B cell (primary cell): ENCODE measurements at regions not wholly inside any gene's neighbourhood (a gene's known extent, or its start where the extent isn't known, plus 50 kb on each side); places are given as distances from the start of the nearest gene placed in this dataset.

ENCODE experiments used
- ATAC-seq: fragments of 200-7000 bp; cut with Tn5 transposase; one replicate; pipeline ENCODE4 v1.10.0; 2021; ENCODE audit warnings: low read depth, mild to moderate bottlenecking, moderate number of reproducible peaks, moderate library complexity
- CTCF ChIA-PET: fragments of 350-600 bp; sonication (Branson Sonifier 250); formaldehyde crosslinking; loops from one replicate; lab custom pipeline; 2021; ENCODE audit warnings: antibody characterized with exemption, inconsistent platforms; lab: Charles Lee
- POLR2A ChIA-PET: fragments of 350-600 bp; sonication (Branson Sonifier 250); formaldehyde crosslinking; loops from one replicate; lab custom pipeline; 2021; ENCODE audit warnings: antibody characterized with exemption; lab: Charles Lee
- DNase-seq: peaks from one replicate; pipeline ENCODE4 v3.0.0; 2013
- H2AFZ ChIP-seq: 2 replicates; pipeline ENCODE4 v1.6.1; 2012; ENCODE audit warnings: mild to moderate bottlenecking, low read depth, low read length; ENCODE audit not compliant: insufficient read depth, poor library complexity, severe bottlenecking
- H3K27ac ChIP-seq, 2 donors: 1 replicate in 1 of 2; 2 replicates in 1 of 2; pipeline ENCODE4 v1.5.1; 2012 to 2013; ENCODE audit warnings: low read length in 2 of 2, mild to moderate bottlenecking in 2 of 2, moderate library complexity in 1 of 2
- H3K27me3 ChIP-seq, 4 experiments: fragments of 200-600 bp in 1 of 4; sonication (generic) in 1 of 4; replicated peaks in 1 of 4; 1 replicate in 2 of 4; 2 replicates in 2 of 4; pipeline versions ENCODE4 v1.6.1 to v1.7.0; 2013 to 2016; ENCODE audit warnings: low read length in 3 of 4, mild to moderate bottlenecking in 2 of 4, mixed read lengths in 1 of 4, moderate library complexity in 1 of 4; ENCODE audit not compliant: insufficient read depth in 4 of 4, control insufficient read depth in 3 of 4; ENCODE audit errors: control extremely low read depth in 1 of 4
- H3K36me3 ChIP-seq, 2 experiments: replicated peaks in 1 of 2; 1 replicate in 1 of 2; 2 replicates in 1 of 2; pipeline versions ENCODE4 v1.6.1 to v1.7.1; 2013; ENCODE audit warnings: low read length in 1 of 2; ENCODE audit not compliant: insufficient read depth in 2 of 2, control insufficient read depth in 1 of 2; ENCODE audit errors: control extremely low read depth in 1 of 2, extremely low read depth in 1 of 2
- H3K4me1 ChIP-seq, 2 donors: fragments of 200-600 bp in 1 of 2; sonication (generic) in 1 of 2; 1 replicate in 1 of 2; 2 replicates in 1 of 2; pipeline versions ENCODE4 v1.5.1 to v1.6.1; 2013 to 2017; ENCODE audit warnings: low read length in 2 of 2; ENCODE audit not compliant: control insufficient read depth in 2 of 2, insufficient read depth in 2 of 2
- H3K4me2 ChIP-seq: replicated peaks from 2 replicates; pipeline ENCODE3; 2012; ENCODE audit warnings: mild to moderate bottlenecking, low read depth, low read length; ENCODE audit not compliant: poor library complexity, severe bottlenecking
- H3K4me3 ChIP-seq, 5 experiments: fragments of 200-600 bp in 1 of 5; sonication (generic) in 1 of 5; 1 replicate in 3 of 5; 2 replicates in 2 of 5; pipeline versions ENCODE4 v1.5.1 to v1.7.0; 2011 to 2016; ENCODE audit warnings: low read length in 4 of 5, mild to moderate bottlenecking in 4 of 5, low read depth in 2 of 5, control low read depth in 1 of 5, moderate library complexity in 1 of 5; ENCODE audit not compliant: insufficient read depth in 1 of 5; ENCODE audit errors: control extremely low read depth in 1 of 5, extremely low read depth in 1 of 5
- H3K79me2 ChIP-seq: fragments of 200-600 bp; sonication (generic); one replicate; pipeline ENCODE4 v1.6.0; 2016; ENCODE audit warnings: low read length; ENCODE audit not compliant: control insufficient read depth, insufficient read depth
- H3K9ac ChIP-seq: fragments of 200-600 bp; sonication (generic); 2 replicates; pipeline ENCODE4 v1.6.1; 2017; ENCODE audit warnings: mild to moderate bottlenecking, low read length, moderate library complexity
- H3K9me3 ChIP-seq, 3 donors: one replicate each; pipeline versions ENCODE4 v1.6.1 to v1.7.1; 2013; ENCODE audit warnings: low read length in 2 of 3; ENCODE audit not compliant: control insufficient read depth in 2 of 3, insufficient read depth in 1 of 3; ENCODE audit errors: control extremely low read depth in 1 of 3
- H4K20me1 ChIP-seq: 2 replicates; pipeline ENCODE4 v1.6.0; 2012; ENCODE audit warnings: mild to moderate bottlenecking, low read length; ENCODE audit not compliant: insufficient read depth, control insufficient read depth, poor library complexity, severe bottlenecking
- H3K27ac Mint-ChIP-seq: one replicate; pipeline ENCODE4 v1.8.0; 2021; ENCODE audit warnings: mixed read lengths
- H3K27me3 Mint-ChIP-seq: one replicate; pipeline ENCODE4 v1.8.0; 2021; ENCODE audit warnings: mixed read lengths
- H3K4me1 Mint-ChIP-seq: one replicate; pipeline ENCODE4 v1.8.0; 2021; ENCODE audit warnings: mixed read lengths
- H3K4me3 Mint-ChIP-seq: one replicate; pipeline ENCODE4 v1.8.0; 2021; ENCODE audit warnings: mixed read lengths
- H3K9me3 Mint-ChIP-seq: one replicate; pipeline ENCODE4 v1.8.0; 2022; ENCODE audit warnings: mixed read lengths; ENCODE audit not compliant: insufficient read depth
- EZH2 ChIP-seq: IDR thresholded peaks from 2 replicates; pipeline ENCODE4 v1.6.1; 2012; ENCODE audit warnings: borderline replicate concordance, low read depth, mild to moderate bottlenecking, moderate library complexity, low read length; ENCODE audit not compliant: insufficient read depth, poor library complexity, severe bottlenecking
- WGBS: methylation state at CpG from one replicate; pipeline ENCODE4 v1.1.5; 2013; ENCODE audit warnings: missing lambda C conversion rate; ENCODE audit not compliant: insufficient coverage; 5-methylcytosine and 5-hydroxymethylcytosine counted together
- intact Hi-C: fragments of 100-400 bp; cut with micrococcal nuclease; formaldehyde crosslinking; loops from one replicate; pipeline ENCODE4 v1.10.0; 2022
- TF ChIP-seq, protein P1 (sequence below): fragments of 200-600 bp; IDR thresholded peaks from one replicate; pipeline ENCODE4 v1.8.0; 2022; ENCODE audit warnings: antibody characterized with exemption, mild to moderate bottlenecking

DNA sequence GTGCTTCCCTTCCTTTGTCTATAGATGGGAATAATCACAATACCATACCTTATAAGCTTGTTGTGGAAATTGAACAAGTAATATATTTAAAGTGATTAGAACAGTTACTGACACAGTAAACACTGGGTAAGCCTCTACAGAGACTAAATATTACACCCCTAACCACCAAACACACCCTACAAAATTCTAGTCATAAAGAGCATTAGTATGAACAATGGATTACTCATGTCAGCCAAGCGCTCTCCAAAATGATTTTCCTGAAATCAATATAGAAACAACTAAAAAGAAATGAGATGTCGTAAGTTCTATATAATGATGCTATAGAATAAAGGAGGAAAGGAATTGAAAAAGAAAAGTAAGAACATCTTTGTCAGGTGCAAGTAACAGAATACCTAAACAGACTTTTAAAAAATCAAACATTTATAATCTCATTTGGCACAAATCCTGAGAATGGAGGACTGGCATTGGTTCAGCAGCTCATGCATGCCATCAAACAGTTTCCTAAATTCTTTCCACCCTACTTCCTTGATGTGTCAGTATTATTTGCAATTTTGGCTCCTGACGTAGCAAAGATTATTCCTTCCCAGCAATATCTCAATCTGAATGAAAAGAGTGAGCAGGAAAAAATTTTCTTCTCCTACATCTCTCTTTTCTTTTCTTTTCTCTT is 118.0 kb downstream of the SINHCAF start:
- H3K9ac ChIP-seq, result no peak overlapping the region
- H3K27ac ChIP-seq, result no peak overlapping the region
- H3K79me2 ChIP-seq, result no peaks in the 10 kb centered on the region
- H3K27ac Mint-ChIP-seq, result no peak overlapping the region
- intact Hi-C loops, result no loop called here
- peaks cover 0 to 4% (median 0%) of the 10 kb centered on the region in 4 experiments for H3K27me3 ChIP-seq
- H3K4me3 Mint-ChIP-seq, result no peak overlapping the region
- no CpG with 5 or more reads among the region's 3 CpGs for WGBS
- ChIA-PET POLR2A (no interaction called here), CTCF (no interaction called here)
- no peak overlapping the region for H2AFZ ChIP-seq
- H4K20me1 ChIP-seq, result no peaks in the 10 kb centered on the region
- no peak for ATAC-seq
- TF ChIP-seq, protein P1, sequence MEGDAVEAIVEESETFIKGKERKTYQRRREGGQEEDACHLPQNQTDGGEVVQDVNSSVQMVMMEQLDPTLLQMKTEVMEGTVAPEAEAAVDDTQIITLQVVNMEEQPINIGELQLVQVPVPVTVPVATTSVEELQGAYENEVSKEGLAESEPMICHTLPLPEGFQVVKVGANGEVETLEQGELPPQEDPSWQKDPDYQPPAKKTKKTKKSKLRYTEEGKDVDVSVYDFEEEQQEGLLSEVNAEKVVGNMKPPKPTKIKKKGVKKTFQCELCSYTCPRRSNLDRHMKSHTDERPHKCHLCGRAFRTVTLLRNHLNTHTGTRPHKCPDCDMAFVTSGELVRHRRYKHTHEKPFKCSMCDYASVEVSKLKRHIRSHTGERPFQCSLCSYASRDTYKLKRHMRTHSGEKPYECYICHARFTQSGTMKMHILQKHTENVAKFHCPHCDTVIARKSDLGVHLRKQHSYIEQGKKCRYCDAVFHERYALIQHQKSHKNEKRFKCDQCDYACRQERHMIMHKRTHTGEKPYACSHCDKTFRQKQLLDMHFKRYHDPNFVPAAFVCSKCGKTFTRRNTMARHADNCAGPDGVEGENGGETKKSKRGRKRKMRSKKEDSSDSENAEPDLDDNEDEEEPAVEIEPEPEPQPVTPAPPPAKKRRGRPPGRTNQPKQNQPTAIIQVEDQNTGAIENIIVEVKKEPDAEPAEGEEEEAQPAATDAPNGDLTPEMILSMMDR, result no peak
- TF ChIP-seq EZH2, result no peak
- H3K36me3 ChIP-seq, result no peaks in the 10 kb centered on the region
- no peaks in the 10 kb centered on the region for H3K9me3 ChIP-seq
- H3K4me1 ChIP-seq, result peaks cover 7 to 16% of the 10 kb centered on the region in 2 donors
- H3K27me3 Mint-ChIP-seq, result peaks cover 11% of the 10 kb centered on the region
- no peak overlapping the region for H3K4me3 ChIP-seq
- no peak overlapping the region for H3K4me2 ChIP-seq
- DNase-seq, result peak; percentile 0
- no peaks in the 10 kb centered on the region for H3K9me3 Mint-ChIP-seq
- H3K4me1 Mint-ChIP-seq, result peaks cover 14% of the 10 kb centered on the region

DNA sequence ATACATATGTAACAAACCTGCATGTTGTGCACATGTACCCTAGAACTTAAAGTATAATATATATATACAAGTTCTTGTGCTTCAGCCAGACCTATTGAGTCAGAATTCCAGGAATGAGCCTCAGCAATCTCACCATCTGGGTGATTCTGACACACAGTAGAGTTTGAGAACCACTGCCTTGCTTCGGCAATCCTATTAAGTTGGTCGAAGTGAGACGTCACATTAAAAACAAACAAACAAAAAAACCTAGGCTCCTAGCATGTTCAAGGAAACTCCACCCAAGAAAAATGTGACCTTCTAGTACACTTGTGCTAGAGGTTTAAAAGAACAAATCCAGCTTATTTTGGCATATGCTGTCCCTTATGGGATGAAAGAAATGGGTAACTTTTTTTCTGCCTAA is 115.8 kb downstream of the SINHCAF start:
- no peak for TF ChIP-seq EZH2
- TF ChIP-seq, protein P1, result no peak
- intact Hi-C loops, result no loop called here
- H3K79me2 ChIP-seq, result no peaks in the 10 kb centered on the region
- POLR2A ChIA-PET, result no interaction called here
- Mint-ChIP-seq H3K4me3 (no peak overlapping the region), H3K27ac (no peak overlapping the region), H3K4me1 (peaks cover 2% of the 10 kb centered on the region), H3K9me3 (no peaks in the 10 kb centered on the region), H3K27me3 (peaks cover 3% of the 10 kb centered on the region)
- H3K27ac ChIP-seq, result no peak overlapping the region
- H3K9me3 ChIP-seq, result no peaks in the 10 kb centered on the region
- no peaks in the 10 kb centered on the region for H3K36me3 ChIP-seq
- DNase-seq (no peak), ATAC-seq (no peak)
- peaks cover 2 to 3% of the 10 kb centered on the region in 2 donors for H3K4me1 ChIP-seq
- no peak overlapping the region for H2AFZ ChIP-seq
- no peak overlapping the region for H3K4me2 ChIP-seq
- H4K20me1 ChIP-seq, result no peaks in the 10 kb centered on the region
- no CpG with 5 or more reads among the region's 3 CpGs for WGBS
- CTCF ChIA-PET, result interaction anchor here (1.5 kb wide), 1 partner anchor 62 kb away, joined by 4 read pairs; no protein-coding TSS in a partner anchor
- H3K9ac ChIP-seq, result no peak overlapping the region
- no peaks in the 10 kb centered on the region for H3K27me3 ChIP-seq
- H3K4me3 ChIP-seq, result no peak overlapping the region
